ENCODE measurements at regions not wholly inside any gene's neighbourhood (a gene's known extent, or its start where the extent isn't known, plus 50 kb on each side); places are given as distances from the start of the nearest gene placed in this dataset.

DNA sequence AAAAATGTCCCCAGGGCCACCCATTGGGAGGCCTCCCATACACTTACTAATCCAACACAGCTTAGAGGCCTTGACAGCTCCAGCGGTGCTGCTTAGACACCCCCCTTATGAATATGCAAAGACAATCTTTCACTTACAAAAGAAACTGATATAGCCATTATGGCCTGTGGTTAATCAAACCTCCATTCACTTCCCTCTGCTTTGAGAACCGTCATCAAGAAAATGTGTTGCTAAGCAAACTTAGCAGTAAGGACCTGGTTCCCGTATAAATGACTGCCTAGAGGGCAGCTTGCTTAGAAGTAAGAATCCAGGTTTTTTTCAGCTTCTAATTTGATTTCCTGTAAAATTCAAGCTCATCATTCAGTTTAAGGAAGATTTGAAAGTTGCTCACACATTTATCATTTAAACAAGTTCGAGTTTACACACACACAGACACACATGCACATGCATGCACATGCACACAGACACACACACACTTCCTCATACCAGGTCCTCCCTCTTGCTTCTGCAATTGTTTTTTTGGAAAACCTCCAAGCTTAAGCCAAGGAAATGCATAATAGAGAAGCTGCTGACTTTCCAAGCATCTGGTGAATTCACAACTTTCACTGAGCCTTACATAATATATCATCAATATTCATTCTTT, 137.7 kb upstream of the BLID start:
- no peak for TF ChIP-seq CTCF (IDR thresholded peaks at IDR 0.05)
- TF ChIP-seq, protein P1, sequence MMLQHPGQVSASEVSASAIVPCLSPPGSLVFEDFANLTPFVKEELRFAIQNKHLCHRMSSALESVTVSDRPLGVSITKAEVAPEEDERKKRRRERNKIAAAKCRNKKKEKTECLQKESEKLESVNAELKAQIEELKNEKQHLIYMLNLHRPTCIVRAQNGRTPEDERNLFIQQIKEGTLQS (CRISPR knock-in tag; conservative IDR thresholded peaks at IDR 0.05): no peak
- TF ChIP-seq, protein P2, sequence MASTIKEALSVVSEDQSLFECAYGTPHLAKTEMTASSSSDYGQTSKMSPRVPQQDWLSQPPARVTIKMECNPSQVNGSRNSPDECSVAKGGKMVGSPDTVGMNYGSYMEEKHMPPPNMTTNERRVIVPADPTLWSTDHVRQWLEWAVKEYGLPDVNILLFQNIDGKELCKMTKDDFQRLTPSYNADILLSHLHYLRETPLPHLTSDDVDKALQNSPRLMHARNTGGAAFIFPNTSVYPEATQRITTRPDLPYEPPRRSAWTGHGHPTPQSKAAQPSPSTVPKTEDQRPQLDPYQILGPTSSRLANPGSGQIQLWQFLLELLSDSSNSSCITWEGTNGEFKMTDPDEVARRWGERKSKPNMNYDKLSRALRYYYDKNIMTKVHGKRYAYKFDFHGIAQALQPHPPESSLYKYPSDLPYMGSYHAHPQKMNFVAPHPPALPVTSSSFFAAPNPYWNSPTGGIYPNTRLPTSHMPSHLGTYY (CRISPR knock-in tag; IDR thresholded peaks at IDR 0.05): no peak
- no peak for TF ChIP-seq FOXJ3 (CRISPR knock-in tag; IDR thresholded peaks at IDR 0.05; ENCODE audit: borderline replicate concordance)
- no peak for TF ChIP-seq IRF2 (CRISPR knock-in tag; IDR thresholded peaks at IDR 0.05; ENCODE audit: borderline replicate concordance, low read depth)
- TF ChIP-seq FOXP4 (CRISPR knock-in tag; IDR thresholded peaks at IDR 0.05): no peak
- TF ChIP-seq ZNF396 (CRISPR knock-in tag; IDR thresholded peaks at IDR 0.05; ENCODE audit: borderline replicate concordance): no peak

Measured in WTC11 (cell line).